COLO829 (cell line): ENCODE measurements at regions not wholly inside any gene's neighbourhood (a gene's known extent, or its start where the extent isn't known, plus 50 kb on each side); places are given as distances from the start of the nearest gene placed in this dataset.

Source experiments
- DNase-seq: peaks from one replicate; pipeline ENCODE4 v3.0.0; 2012; ENCODE audit warnings: low spot score

DNA sequence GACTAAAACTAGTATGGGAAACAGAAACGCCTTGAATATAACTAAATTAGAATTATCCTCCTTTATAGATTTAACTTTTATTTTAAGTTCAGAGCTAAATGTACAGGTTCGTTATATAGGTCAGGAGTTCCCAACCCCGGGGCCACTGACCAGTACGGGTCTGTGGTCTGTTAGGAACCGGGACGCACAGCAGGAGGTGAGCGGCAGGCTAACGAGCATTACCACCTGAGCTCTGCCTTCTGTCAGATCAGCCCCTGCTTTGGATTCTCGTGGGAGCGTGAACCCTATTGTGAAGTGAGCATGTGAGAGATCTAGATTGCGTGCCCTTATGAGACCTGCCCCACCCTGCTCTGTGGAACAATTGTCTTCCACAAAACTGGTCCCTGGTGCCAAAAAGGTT is 51.0 kb downstream of the FAT4 start:
- DNase-seq: no peak

DNA sequence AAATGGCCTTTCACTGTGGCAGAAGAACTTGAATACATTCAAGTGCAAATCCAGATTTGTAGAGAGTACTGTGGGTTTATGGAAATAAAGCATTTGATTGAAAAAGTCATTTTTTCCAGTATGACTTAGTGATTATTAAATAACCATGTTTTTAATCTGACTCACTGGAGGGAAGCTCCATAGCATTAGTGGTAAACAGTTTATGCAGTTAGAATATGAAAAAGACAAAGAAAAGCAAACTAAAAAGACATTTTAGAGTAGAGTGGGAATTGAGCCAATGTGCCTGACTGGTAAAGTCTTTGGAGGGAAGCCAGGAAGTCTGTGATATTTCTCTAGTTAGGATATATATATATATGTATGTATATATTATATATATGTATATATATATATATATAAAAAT is 53.4 kb downstream of the FAT4 start:
- peak; percentile 18 for DNase-seq

- DNase-seq: peak; percentile 24
Measured at GRCh38 chr4:125368671-125369081, 53.9 kb downstream of the FAT4 start.

DNA sequence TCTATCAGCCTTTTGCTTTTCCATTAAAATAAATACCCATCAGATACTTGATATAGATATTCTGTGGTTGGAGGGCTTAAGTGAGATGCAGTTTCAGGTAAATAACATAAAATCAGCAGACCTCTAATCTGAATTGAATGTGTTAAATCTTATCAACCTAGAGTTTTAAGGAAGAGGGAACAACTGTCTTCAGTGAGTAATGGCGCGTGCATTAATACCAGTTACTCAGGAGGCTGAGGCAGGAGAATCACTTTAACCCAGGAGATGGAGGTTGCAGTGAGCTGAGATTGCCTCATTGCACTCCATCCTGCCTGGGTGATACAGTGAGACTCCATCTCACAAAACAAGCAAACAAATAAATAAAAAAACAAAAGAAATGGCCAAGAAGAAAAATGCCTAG is 54.3 kb downstream of the FAT4 start:
- no peak for DNase-seq

DNA sequence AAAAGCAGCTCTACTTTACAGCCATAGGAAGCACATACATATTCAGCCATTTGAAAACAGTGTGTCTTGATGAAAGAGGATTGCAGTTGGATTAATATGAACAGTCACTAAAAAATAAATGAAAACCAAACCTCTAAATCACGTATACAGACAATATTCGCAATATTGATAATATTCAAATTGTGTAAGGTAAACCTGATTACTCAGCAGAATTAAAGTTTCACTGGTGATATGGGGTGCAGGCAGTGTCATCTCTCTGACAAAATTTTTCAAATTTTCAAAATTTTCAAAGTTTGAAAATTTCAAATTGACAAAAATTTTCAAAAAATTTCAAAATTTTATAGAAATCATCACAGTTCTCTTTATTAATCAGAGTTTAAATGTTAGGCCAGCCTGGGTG is 55.7 kb downstream of the FAT4 start:
- no peak for DNase-seq

- DNase-seq: no peak
Measured at GRCh38 chr4:125382995-125383394, 68.2 kb downstream of the FAT4 start.

DNA sequence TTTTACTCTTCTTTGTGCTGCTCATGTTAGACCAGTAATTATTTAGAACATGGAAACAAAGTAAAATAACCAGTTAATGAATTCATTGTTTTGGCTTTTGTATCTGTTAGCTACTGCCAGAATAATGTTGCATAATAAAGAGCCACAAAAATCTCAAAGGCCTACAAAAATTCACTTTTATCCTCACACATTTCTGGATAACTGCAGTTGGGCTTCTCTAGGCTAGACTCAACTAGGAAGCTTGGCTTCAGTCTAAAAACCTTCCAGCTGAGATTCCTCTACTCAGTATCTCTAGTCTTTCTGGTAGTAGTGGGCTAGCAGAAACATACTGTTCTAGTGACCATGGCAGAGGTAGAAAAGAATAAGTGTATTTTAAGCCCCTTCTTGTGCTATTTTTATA is 73.0 kb downstream of the FAT4 start:
- no peak for DNase-seq

DNA sequence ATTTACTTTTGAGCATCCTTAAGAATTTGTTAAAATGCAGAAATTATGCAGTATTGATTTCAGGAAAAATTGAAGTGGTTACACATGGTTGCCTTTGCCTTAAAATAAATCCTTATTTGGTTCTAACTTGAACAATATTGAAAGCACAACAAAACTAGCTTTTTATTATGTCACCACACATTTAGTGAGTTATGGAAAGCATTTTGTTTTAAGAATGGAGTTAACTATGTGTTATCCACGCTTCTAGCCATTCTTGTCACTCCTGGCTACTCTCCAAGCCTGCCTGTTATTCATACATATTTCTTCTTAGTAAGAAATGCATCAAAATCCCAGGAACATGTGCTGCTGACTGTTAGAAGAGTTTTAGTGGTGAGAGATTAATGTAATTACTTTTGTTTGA is 73.9 kb downstream of the FAT4 start:
- no peak for DNase-seq

DNA sequence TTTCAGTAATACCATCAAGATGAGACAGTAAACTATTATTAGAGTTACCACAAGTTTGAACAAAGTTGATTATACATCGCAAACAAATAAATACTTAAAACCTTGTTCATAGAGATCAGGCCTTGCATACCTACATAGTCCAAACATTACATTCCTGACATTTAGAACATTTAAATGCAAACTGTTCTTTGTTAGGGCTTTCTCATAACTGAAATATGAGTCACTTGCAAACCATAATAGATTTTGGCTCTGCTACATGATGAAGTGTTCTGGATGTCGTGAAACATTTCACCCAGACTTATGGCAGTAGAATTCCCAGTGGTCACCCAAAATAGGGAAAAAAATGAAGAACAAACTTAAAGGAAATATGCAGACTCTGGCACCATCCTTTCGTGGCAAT is 75.0 kb downstream of the FAT4 start:
- peak; percentile 72 for DNase-seq

DNA sequence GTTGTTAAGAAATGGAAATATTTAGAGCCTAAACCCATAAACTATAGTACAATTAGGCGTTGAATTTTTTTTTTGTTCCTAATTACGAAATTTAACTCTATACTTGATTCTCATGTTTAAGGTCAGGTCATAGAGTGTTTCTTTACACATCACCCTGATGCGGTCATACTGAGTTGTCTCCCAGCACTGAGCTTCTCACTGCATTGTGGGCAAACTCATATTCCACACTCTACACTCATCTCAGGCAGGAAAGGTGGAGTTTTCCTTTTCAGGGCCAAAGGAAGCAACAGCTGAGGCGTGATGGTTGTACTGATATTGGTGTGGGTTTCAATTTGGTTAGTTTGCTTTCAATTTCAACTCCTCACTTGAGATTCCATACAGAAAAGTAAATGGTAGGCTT is 75.4 kb downstream of the FAT4 start:
- no peak for DNase-seq

- no peak for DNase-seq
Measured at GRCh38 chr4:125390727-125391126, 76.0 kb downstream of the FAT4 start.

DNA sequence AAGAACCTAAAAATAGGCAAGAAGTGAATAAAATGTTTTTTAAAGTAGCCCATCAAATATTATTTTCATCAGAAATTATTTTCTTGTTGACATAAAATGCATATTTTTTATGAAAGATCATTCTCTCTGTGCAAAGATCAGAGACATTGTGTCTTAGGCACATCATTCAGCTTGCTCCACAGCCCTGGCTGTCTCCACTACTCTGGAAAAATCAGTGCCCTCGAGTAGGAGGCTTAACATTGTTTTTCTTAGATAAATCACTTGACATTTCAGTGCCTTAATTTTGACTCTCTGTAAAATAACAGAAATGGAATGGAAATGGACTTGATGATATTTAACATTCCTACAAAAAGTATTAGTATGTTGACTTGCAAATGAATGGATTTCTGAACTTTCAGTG is 77.9 kb downstream of the FAT4 start:
- no peak for DNase-seq

DNA sequence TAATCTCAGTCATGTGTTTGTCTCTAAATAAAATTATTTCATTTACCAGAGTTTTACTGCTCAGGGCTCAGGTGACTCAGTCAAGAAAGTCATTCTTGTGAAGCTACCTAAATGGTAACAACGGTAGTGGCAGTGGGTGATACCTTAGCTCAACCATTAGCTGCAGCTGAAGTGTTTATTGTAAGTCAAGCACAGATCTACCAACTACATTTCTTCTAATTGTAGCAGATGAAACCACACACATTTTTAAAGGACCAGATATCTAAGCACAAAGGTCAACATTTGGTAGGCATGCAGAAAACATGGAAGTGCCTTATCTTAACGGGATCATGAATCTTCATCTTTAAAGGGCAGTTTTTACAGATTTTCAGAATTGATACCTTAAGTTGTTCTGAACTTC is 79.1 kb downstream of the FAT4 start:
- DNase-seq: no peak

DNA sequence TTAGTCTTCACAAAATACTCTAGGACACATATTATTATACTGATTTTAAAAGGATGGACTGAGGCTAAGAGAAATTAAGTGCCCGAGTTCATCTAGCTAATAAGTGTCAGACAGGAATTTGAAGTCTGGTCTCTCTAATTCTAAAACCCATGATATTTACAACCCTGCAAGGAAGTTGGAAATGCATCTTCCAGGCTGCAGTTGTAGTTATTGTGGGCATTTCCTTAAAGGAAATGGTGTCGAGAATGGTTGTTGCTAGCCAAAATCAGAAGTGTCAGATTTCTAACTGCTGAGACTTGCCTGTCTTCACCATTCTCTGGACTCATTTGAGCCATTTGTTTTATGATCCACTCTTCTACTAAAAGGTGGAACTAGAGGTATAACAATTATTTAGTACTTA is 82.5 kb downstream of the FAT4 start:
- DNase-seq: no peak

GRCh38 chr4:125398263-125399002 is 83.7 kb downstream of the FAT4 start:
- no peak for DNase-seq

GRCh38 chr4:125400756-125401155 is 86.0 kb downstream of the FAT4 start:
- no peak for DNase-seq

DNA sequence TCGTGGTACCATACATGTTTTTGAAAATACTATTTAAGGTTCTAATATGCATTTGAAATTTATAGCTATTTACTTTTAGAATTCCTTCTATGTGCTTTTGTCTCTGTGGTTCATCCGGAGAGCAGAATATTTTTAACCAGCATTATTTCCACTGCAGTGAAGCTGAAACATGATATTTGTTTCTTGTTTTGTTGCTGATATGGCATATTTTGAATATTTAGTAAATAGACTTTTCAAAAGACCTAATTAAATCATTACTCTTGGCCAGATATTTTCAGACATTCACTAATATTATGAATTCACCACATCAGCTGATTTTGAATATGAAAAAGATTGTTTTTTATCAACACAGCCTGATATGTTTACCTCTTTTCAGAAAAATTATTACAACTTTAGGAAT is 87.0 kb downstream of the FAT4 start:
- no peak for DNase-seq

DNA sequence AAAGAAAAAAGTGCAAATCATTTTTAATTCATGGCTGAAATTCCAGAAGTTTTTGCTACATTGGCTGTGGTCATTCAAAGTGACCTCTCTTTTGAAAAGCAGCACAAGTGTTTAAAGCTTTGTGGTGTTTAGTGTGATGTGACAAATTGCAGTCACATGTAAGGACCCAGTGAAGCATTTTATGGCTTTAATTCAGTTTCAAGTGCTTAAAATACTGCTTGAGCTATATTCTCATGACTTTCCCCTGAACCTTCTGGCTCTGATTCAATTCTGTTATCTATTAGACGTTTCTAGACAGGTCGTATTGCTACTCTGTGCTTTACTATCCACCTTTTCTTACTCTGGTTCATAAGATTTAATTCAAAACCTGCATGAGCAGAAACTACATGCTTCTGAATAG is 105.8 kb downstream of the FAT4 start:
- DNase-seq: no peak

GRCh38 chr4:125421547-125421946 is 106.8 kb downstream of the FAT4 start:
- no peak for DNase-seq

DNA sequence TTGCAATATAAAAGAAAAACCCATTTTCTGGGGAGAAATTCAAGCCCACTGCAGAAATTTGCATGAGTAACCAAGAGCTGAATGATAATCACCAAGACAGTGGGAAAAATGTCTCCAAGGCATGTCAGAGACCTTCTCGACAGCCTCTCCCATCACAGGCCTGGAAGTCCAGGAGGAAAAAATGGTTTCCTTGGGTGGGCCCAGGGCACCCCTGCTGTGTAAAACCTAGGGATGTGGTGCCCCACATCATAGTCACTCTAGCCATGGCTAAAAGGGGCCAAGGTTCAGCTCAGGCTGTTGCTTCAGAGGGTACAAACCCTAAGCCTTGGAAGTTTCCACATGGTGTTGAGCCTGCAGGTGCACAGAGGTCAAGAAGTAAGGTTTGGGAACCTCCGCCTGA is 108.4 kb downstream of the FAT4 start:
- no peak for DNase-seq

DNA sequence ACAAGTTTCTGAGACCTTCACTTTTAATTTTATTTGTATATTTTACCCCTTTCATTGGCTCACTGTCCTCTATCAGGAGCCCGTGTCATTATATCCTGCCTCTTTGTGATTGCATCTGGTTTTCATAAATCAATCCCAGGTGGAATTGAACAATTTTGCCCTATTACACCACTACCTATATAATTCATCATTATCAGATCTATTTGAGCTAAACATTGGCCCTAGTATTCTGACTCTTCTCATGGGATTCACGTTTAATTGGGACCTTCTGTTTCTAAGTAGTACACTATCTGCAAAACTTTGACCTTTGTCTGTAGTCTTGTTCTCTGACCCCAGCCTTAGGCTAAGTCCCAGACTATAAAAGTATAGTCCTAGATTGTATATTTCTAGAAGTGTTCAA is 114.1 kb downstream of the FAT4 start:
- no peak for DNase-seq

GRCh38 chr4:125430086-125430485 is 115.3 kb downstream of the FAT4 start:
- DNase-seq: no peak

- no peak for DNase-seq
Measured at GRCh38 chr4:125432078-125432477, 117.3 kb downstream of the FAT4 start.

DNA sequence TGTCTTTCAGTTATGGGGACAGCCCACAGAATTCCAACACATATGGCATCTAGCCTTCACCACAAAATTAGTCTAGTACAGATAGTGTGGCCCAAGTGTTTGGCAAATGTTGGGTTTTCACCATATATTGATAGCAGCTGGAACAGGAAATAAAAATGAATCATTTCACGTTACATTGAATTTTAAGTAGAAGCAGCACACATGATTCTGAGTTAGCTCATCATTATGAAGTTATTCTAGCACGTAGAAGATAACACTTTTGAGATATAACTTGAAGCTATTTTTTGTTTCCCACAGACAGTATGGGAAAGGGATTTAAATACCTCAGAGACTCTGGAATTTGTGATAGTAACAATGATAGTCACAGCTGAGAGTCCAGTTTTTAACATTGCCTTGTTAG is 118.7 kb downstream of the FAT4 start:
- no peak for DNase-seq

DNA sequence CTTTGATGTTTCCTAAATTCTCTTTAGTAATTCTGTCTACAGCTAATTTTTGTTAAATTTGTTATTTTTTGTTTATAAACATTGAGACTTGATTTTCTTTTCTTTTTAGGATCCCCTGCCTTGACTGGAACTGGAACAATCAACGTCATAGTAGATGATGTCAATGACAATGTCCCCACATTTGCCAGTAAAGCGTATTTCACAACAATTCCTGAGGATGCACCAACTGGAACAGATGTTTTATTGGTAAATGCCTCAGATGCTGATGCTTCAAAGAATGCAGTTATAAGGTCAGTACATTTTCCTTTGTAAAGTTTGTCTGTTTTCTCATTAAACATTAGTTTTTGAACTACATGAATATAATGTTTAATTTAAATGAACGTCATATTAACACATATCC is 119.4 kb downstream of the FAT4 start:
- DNase-seq: no peak
